ENCODE measurements at regions not wholly inside any gene's neighbourhood (a gene's known extent, or its start where the extent isn't known, plus 50 kb on each side); places are given as distances from the start of the nearest gene placed in this dataset.

- Histone ChIP-seq H3K9me3 (ENCODE audit: insufficient read depth, low read depth) (peaks cover 9% of the 10 kb centered on the region; the same call in 1 of the 2 replicates), H3K27ac (no peak overlapping the region), H3K9me2 (ENCODE audit: insufficient read depth) (no peaks in the 10 kb centered on the region), H3K4me2 (no peak overlapping the region), H3K4me3 (no peak overlapping the region), H3K27me3 (ENCODE audit: insufficient read depth, low read depth) (no peaks in the 10 kb centered on the region), H3F3A (ENCODE audit: insufficient read depth, low read depth) (peaks cover 33% of the 10 kb centered on the region), H3K36me3 (ENCODE audit: low read depth) (no peaks in the 10 kb centered on the region), H3K79me2 (ENCODE audit: low read depth) (no peaks in the 10 kb centered on the region), H4K20me1 (ENCODE audit: insufficient read depth) (no peaks in the 10 kb centered on the region), H3K4me1 (replicated peaks; ENCODE audit: insufficient read depth) (peaks cover 29% of the 10 kb centered on the region), H2AFZ (no peak overlapping the region)
- ChIA-PET POLR2A (ENCODE audit: unreplicated experiment) (no interaction called here), CTCF (no interaction called here)
- DNase-seq = no peak
- no TSS peak for BruUV-seq (replicated peaks)
- intact Hi-C loops (cut with micrococcal nuclease; ENCODE audit: unreplicated experiment) = no loop called here
- TF ChIP-seq CTCF (conservative IDR thresholded peaks at IDR 0.05) = no peak
These were observed 72.2 kb downstream of the TMEM18 start for GRCh38 chr2:604854-605524.

- ChIA-PET CTCF (no interaction called here), POLR2A (ENCODE audit: unreplicated experiment) (interaction anchor here (0.7 kb wide), 1 partner anchor 28 kb away, joined by 6 read pairs; no protein-coding TSS in a partner anchor)
- H3K4me3 ChIP-seq = no peak overlapping the region
- no peaks in the 10 kb centered on the region for H3K36me3 ChIP-seq (ENCODE audit: low read depth)
- no peaks in the 10 kb centered on the region for H3K9me2 ChIP-seq (ENCODE audit: insufficient read depth)
- H4K20me1 ChIP-seq (ENCODE audit: insufficient read depth) = no peaks in the 10 kb centered on the region
- peaks cover 29% of the 10 kb centered on the region for H3K4me1 ChIP-seq (replicated peaks; ENCODE audit: insufficient read depth)
- no TSS peak for BruUV-seq (replicated peaks)
- peaks cover 9% of the 10 kb centered on the region; the same call in 1 of the 2 replicates for H3K9me3 ChIP-seq (ENCODE audit: insufficient read depth, low read depth)
- TF ChIP-seq EZH2 (IDR thresholded peaks at IDR 0.05; ENCODE audit: low read depth) (no peak), CTCF (conservative IDR thresholded peaks at IDR 0.05) (no peak)
- intact Hi-C loops (cut with micrococcal nuclease; ENCODE audit: unreplicated experiment) = no loop called here
- no peak overlapping the region for H2AFZ ChIP-seq
- no peak for DNase-seq
- H3K27me3 ChIP-seq (ENCODE audit: insufficient read depth, low read depth) = 0 out of 2 replicates have a peak, but pooled peaks cover under 1% of the 10 kb centered on the region
- no peak overlapping the region for H3K4me2 ChIP-seq
- no peaks in the 10 kb centered on the region for H3K79me2 ChIP-seq (ENCODE audit: low read depth)
- H3K27ac ChIP-seq = peak overlapping the region; percentile 88; the same call in 1 of the 2 replicates
- H3F3A ChIP-seq (ENCODE audit: insufficient read depth, low read depth) = peaks cover 33% of the 10 kb centered on the region
These were observed 72.8 kb downstream of the TMEM18 start for GRCh38 chr2:604385-604784.

DNA sequence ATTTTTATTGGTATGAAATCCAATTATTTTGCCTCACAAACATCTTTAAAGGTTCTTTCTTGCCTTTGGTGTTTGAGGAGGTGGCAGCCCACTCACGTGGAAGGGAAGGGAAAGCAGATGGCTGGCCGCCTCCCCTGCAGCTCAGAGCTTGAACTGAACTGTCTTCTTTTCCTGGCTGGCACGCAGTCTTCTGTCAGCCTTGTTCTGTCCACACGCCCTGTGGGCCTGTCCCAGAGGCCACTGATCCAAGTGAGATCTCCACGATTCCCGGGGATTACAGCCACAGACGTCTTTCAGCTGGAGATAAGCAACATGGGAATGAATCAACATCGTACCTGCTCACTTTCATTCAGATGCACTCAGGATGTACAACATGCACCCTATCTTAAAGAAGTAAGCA, 73.3 kb downstream of the TMEM18 start:
- Histone ChIP-seq H3K4me1 (replicated peaks; ENCODE audit: insufficient read depth) (peaks cover 29% of the 10 kb centered on the region), H3K27ac (peak overlapping the region; percentile 88), H3K27me3 (ENCODE audit: insufficient read depth, low read depth) (0 out of 2 replicates have a peak, but pooled peaks cover 6% of the 10 kb centered on the region), H3K9me3 (ENCODE audit: insufficient read depth, low read depth) (peaks cover 9% of the 10 kb centered on the region; the same call in 1 of the 2 replicates), H3K4me3 (no peak overlapping the region), H2AFZ (peak overlapping the region; percentile 54; the same call in 1 of the 2 replicates), H3K79me2 (ENCODE audit: low read depth) (no peaks in the 10 kb centered on the region), H3K36me3 (ENCODE audit: low read depth) (no peaks in the 10 kb centered on the region), H3K9me2 (ENCODE audit: insufficient read depth) (no peaks in the 10 kb centered on the region), H3K4me2 (peak overlapping the region; percentile 49), H3F3A (ENCODE audit: insufficient read depth, low read depth) (peaks cover 33% of the 10 kb centered on the region), H4K20me1 (ENCODE audit: insufficient read depth) (no peaks in the 10 kb centered on the region)
- no peak for TF ChIP-seq EZH2 (IDR thresholded peaks at IDR 0.05; ENCODE audit: low read depth)
- no peak for TF ChIP-seq CTCF (conservative IDR thresholded peaks at IDR 0.05)
- ChIA-PET POLR2A (ENCODE audit: unreplicated experiment) (interaction anchor here (0.7 kb wide), 1 partner anchor 27 kb away, joined by 6 read pairs; no protein-coding TSS in a partner anchor), CTCF (no interaction called here)
- no peak for DNase-seq
- BruUV-seq (replicated peaks) = no TSS peak
- intact Hi-C loops (cut with micrococcal nuclease; ENCODE audit: unreplicated experiment) = no loop called here
